BE2C (cell line): ENCODE measurements at regions not wholly inside any gene's neighbourhood (a gene's known extent, or its start where the extent isn't known, plus 50 kb on each side); places are given as distances from the start of the nearest gene placed in this dataset.

Experiments
- DNase-seq: peaks from one replicate; pipeline ENCODE4 v3.0.0-alpha.2; 2020
- H3K27me3 ChIP-seq: fragments of 250-450 bp; sonication (Bioruptor Pico); 2 replicates; pipeline ENCODE4 v1.5.1; 2020; ENCODE audit warnings: mild to moderate bottlenecking
- H3K36me3 ChIP-seq: fragments of 250-450 bp; sonication (Bioruptor Pico); 2 replicates; pipeline ENCODE4 v1.5.1; 2020; ENCODE audit warnings: mild to moderate bottlenecking
- H3K4me1 ChIP-seq: fragments of 250-450 bp; sonication (Bioruptor Pico); 2 replicates; pipeline ENCODE4 v1.5.1; 2020
- H3K4me3 ChIP-seq: 2 replicates; pipeline ENCODE4 v1.5.1; 2011; ENCODE audit warnings: low read depth, low read length
- H3K9me3 ChIP-seq: fragments of 250-450 bp; sonication (Bioruptor Pico); 2 replicates; pipeline ENCODE4 v1.5.1; 2020
- CTCF ChIP-seq: IDR thresholded peaks from 2 replicates; pipeline ENCODE4 v1.5.1; 2012; ENCODE audit warnings: mild to moderate bottlenecking, low read depth, low read length

GRCh38 chrX:3407781-3408180 lies 61.3 kb upstream of the MXRA5 start:
- no peaks in the 10 kb centered on the region for H3K4me1 ChIP-seq
- H3K9me3 ChIP-seq = no peaks in the 10 kb centered on the region
- no peaks in the 10 kb centered on the region for H3K27me3 ChIP-seq
- no peaks in the 10 kb centered on the region for H3K36me3 ChIP-seq
- no peak overlapping the region for H3K4me3 ChIP-seq
- no peak for TF ChIP-seq CTCF
- DNase-seq = no peak

- Histone ChIP-seq H3K4me1 (no peaks in the 10 kb centered on the region), H3K27me3 (no peaks in the 10 kb centered on the region), H3K36me3 (no peaks in the 10 kb centered on the region), H3K9me3 (no peaks in the 10 kb centered on the region), H3K4me3 (no peak overlapping the region)
- no peak for DNase-seq
- no peak for TF ChIP-seq CTCF
Observed at GRCh38 chrX:3407121-3407520, 60.7 kb upstream of the MXRA5 start.

- Histone ChIP-seq H3K4me1 (no peaks in the 10 kb centered on the region), H3K36me3 (no peaks in the 10 kb centered on the region), H3K4me3 (no peak overlapping the region), H3K27me3 (no peaks in the 10 kb centered on the region), H3K9me3 (no peaks in the 10 kb centered on the region)
- no peak for TF ChIP-seq CTCF
- no peak for DNase-seq
Observed at GRCh38 chrX:3403748-3404147, 57.3 kb upstream of the MXRA5 start.
